TTC549 (cell line): ENCODE measurements at regions not wholly inside any gene's neighbourhood (a gene's known extent, or its start where the extent isn't known, plus 50 kb on each side); places are given as distances from the start of the nearest gene placed in this dataset.

Experiments used
- FAIRE-seq: peaks from 2 replicates; lab custom pipeline; 2012; peaks lifted over from hg19 to GRCh38; lab: Jason Lieb, UNC

- no peak for FAIRE-seq
Measured at GRCh38 chr16:6571044-6571443, 761.6 kb upstream of the RBFOX1 start.

DNA sequence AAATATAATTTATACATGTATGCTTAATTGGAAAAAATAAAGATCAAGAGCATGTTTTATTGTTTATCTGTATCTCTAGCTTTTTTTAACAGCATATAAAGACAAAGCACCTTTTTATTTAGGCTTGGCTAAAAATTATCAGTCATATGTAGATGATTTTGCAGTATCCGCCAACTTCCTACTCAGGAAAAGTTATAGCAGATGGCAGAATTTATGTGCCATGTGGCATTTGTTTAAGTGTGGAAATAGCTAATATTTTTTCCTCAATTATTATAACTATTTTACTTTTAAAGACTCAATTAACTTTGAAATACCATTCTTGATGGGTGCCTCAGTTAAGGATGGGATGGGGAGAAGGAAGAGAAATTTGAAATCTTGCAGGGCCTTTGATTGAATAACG lies 762.1 kb upstream of the RBFOX1 start:
- no peak for FAIRE-seq

- FAIRE-seq = no peak
Measured at GRCh38 chr16:6562986-6563385, 769.7 kb upstream of the RBFOX1 start.

- FAIRE-seq = no peak
Measured at GRCh38 chr16:6560306-6561100, 772.1 kb upstream of the RBFOX1 start.

GRCh38 chr16:6558661-6559060 lies 774.0 kb upstream of the RBFOX1 start:
- no peak for FAIRE-seq

DNA sequence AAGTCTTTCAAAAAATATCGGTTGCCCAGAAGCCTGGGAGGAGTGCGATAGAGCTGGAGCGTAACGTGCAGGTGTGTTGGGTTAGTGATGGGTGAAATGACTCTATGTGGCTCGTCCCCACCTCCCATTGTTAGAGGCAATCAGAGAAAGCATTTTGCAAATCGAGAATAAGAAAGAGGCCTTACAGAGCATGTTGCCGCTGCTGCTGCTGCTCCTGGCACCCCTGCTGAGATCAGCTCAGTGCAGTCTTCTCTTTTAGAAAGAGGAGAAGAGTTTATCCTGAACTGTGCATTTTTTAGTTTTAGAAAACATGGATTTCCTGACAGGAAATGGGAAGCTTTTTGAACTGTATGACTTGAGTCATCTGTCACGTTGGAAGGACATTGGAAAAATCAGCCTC lies 774.5 kb upstream of the RBFOX1 start:
- no peak for FAIRE-seq

GRCh38 chr16:6557353-6558023 lies 775.2 kb upstream of the RBFOX1 start:
- no peak for FAIRE-seq

DNA sequence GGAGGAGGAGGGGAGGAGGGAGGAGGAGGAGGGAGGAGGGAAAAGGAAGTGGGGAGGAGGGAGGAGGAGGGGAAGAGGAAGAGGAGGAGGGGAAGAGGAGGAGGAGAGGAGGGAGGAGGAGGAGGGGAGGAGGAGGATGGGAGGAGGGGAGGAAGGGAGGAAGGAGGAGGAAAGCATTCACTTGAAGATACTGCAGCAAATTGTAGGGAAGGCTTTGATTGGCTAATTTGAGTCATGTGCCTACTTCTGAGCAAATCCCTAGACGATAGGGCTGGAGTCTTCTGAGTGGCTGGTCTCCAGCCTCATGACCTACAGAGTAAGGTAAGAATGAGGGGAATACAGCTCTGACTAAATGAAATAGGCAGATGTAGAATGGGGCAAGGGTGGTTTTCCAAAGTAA lies 783.2 kb upstream of the RBFOX1 start:
- no peak for FAIRE-seq

DNA sequence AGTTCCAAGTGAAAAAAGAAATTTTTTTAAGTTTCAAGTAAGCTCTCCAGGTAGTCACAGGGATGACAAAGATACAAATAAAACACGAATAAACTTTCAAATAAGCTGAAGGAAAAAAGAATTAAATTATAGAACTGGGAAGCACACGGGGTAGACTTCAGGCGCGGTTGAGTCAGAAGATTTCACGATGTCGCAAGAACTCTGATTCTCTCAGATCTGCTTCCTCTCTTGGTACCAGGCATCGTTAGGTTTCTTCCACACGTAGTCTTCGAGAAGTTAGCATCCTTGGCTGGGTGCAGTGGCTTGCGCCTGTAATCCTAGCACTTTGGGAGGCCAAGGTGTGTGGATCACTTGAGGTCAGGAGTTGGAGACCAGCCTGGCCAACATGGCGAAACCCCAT lies 784.1 kb upstream of the RBFOX1 start:
- no peak for FAIRE-seq

GRCh38 chr16:6547131-6547530 lies 785.5 kb upstream of the RBFOX1 start:
- no peak for FAIRE-seq

GRCh38 chr16:6545329-6545728 lies 787.3 kb upstream of the RBFOX1 start:
- no peak for FAIRE-seq

DNA sequence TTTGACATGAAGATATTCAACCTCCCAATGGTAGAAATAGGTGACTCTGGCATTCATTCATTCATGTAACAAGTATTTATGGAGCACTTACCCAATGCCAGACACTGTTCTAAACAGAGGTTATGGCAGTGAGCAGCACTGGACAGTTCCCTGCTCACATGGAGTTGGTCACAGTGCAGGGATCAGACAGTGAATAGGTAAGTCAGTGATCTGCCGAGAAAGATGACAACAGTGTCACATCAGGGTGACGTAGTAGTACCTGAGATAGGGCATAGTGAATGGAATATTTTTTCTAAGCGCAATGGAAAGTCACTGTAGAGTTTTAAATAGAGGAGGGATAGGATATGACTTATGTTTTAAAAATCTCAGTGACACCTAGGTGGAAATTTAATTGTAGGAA lies 791.4 kb upstream of the RBFOX1 start:
- no peak for FAIRE-seq

DNA sequence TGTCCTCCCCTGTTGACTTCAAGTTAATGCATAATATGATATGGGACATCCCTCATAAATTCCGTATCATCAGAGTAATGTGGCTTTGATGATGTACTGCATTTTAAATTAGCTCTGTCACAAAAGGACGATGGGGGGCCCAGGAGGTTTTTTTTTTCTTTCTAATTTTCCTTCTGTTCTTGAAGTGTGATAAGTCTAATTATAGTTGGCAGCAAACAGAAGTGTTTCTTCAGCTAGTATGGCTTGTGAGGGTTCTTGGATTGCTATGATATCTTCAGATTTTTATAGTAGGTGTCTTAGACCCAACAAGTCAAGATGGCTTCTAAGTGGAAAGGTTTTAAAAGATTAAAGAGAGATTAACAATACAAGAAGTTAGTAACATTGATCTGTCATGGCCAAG lies 796.2 kb upstream of the RBFOX1 start:
- no peak for FAIRE-seq

- FAIRE-seq = no peak
Measured at GRCh38 chr16:6531067-6531466, 801.6 kb upstream of the RBFOX1 start.

GRCh38 chr16:6528217-6528616 lies 804.4 kb upstream of the RBFOX1 start:
- FAIRE-seq = no peak

GRCh38 chr16:6527646-6528045 lies 805.0 kb upstream of the RBFOX1 start:
- FAIRE-seq = no peak

DNA sequence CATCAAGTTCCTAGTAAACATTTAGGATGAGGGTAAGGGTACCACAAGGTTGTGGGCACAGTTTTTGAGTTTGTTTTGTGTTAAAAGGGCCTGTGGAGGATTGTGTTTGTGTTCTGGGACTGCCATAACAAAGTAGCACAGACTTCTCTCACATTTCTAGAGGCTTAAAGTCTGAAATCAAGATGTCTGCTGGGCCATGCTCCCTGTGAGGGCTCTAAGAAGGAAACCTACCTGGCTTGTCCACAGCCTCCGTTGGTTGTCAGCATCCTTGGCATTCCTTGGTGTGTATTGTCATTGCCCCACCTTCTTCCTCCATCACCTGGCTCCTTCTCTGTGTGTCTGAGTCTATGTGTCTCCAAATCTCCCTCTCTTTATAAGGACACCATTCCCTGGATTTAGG lies 808.1 kb upstream of the RBFOX1 start:
- no peak for FAIRE-seq

DNA sequence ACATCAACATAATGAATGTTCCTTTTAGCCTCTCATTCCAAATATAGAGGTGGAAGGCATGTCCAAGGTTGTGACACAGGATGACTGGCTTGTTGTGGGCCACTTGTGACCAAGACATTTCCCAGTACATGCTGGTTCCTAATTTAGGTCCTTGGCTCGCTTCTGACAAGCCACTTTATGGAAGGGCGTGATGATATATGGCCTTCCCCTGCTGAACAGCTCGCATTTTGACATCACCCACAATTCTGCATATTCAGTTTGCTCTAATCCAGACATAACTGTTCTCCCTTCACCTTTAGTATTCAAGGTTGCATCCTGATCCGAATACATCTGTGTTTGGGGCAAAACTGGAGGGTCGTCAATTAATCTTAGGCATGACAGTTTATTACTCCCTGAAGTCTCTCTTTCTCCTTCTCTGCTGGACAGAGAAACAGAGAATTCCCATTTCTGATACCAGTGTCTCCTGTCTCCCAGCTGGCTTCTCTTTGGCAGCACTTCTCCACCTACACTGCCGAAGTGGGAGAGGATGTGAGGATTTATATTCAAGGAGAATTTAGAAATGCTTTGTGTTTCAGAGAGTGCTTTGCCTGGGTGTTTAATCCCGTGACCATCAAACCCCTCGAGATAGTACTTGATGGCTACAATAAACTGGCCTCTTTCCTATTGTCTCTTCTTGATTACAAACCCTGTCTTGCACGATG lies 815.5 kb upstream of the RBFOX1 start:
- FAIRE-seq = no peak

DNA sequence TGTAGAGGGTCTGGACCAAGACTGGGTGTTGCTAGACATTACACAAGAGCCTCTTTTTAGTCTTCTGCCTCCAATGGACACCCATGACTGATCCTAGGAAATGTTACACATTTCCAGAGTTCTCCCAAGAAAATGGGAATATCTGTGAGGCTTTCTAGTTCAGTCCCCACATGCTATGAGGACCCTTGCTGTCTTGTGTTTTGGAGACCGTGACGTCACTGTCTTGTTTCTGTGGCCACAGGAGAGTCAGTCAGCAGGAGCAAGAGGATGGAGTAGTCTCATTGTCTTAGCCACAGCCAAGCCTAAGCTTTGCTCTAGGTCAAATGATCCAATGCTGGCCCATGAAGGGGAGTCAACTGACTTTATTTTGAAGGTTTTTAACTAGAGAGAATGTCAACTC lies 820.1 kb upstream of the RBFOX1 start:
- no peak for FAIRE-seq

- FAIRE-seq = no peak
Measured at GRCh38 chr16:6510261-6510660, 822.4 kb upstream of the RBFOX1 start.

GRCh38 chr16:6499413-6499812 lies 833.2 kb upstream of the RBFOX1 start:
- FAIRE-seq = no peak

- FAIRE-seq = no peak
Measured at GRCh38 chr16:6498858-6499257, 833.8 kb upstream of the RBFOX1 start.

DNA sequence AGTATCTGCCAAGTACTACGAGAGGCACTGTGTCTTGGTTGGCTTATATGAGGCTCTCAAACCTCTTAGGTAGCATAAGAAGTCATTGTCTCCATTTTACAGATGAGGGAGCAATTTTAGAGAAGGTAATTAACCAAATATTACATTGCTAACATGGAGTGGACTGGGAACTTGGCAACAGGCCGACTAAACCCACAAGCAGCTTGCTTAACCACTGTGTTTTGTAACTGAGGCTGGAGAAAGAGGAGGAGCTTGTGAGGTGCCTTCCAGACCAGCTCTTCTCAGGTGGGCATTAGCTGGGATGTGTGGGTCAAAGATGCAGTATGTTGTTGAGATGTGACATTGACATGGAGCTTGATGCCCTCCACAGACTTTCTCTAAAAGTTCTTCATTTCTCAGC lies 835.6 kb upstream of the RBFOX1 start:
- no peak for FAIRE-seq
